Prostate gland (tissue), 2 donors: ENCODE measurements at regions not wholly inside any gene's neighbourhood (a gene's known extent, or its start where the extent isn't known, plus 50 kb on each side); places are given as distances from the start of the nearest gene placed in this dataset.

Source experiments
- CTCF ChIP-seq, 4 experiments: fragments of 200-600 bp in 2 of 4; fragments of 450-650 bp in 2 of 4; sonication (generic) in 2 of 4; IDR thresholded peaks; 1 replicate in 3 of 4; 2 replicates in 1 of 4; pipeline ENCODE4 v1.5.1; 2016 to 2019; ENCODE audit warnings: antibody characterized with exemption in 4 of 4, mild to moderate bottlenecking in 2 of 4, moderate library complexity in 2 of 4
- POLR2AphosphoS5 ChIP-seq: sonication (generic); formaldehyde crosslinking; IDR thresholded peaks from one replicate; pipeline ENCODE4 v1.6.1; 2017; ENCODE audit warnings: antibody characterized with exemption

- TF ChIP-seq CTCF (IDR thresholded peaks at IDR 0.05) (no peak), POLR2AphosphoS5 (peak; percentile 76)
Measured at GRCh38 chr7:25665374-25665773, 437.1 kb upstream of the NPVF start.
